Fibroblast of lung (primary cell): ENCODE measurements at regions not wholly inside any gene's neighbourhood (a gene's known extent, or its start where the extent isn't known, plus 50 kb on each side); places are given as distances from the start of the nearest gene placed in this dataset.

Experiments
- DNase-seq, 2 donors: peaks; one replicate each; pipeline versions ENCODE4 v3.0.0 to v3.0.0-alpha.2; 2010; ENCODE audit warnings: low read depth in 2 of 2
- H2AFZ ChIP-seq: 2 replicates; pipeline ENCODE4 v1.5.1; 2012; ENCODE audit warnings: low read length, control low read depth, inconsistent platforms
- H3K27ac ChIP-seq: 2 replicates; pipeline ENCODE4 v1.5.1; 2011; ENCODE audit warnings: low read length, control low read depth; ENCODE audit not compliant: insufficient read depth
- H3K27me3 ChIP-seq: 2 replicates; pipeline ENCODE4 v1.5.1; 2011; ENCODE audit warnings: mild to moderate bottlenecking, low read length; ENCODE audit not compliant: control insufficient read depth, insufficient read depth
- H3K36me3 ChIP-seq: 2 replicates; pipeline ENCODE4 v1.5.1; 2011; ENCODE audit warnings: low read length; ENCODE audit not compliant: control insufficient read depth, insufficient read depth
- H3K4me1 ChIP-seq: 2 replicates; pipeline ENCODE4 v1.5.1; 2011; ENCODE audit warnings: low read length; ENCODE audit not compliant: control insufficient read depth, insufficient read depth; ENCODE audit errors: extremely low read depth
- H3K4me2 ChIP-seq: 2 replicates; pipeline ENCODE4 v1.5.1; 2011; ENCODE audit warnings: low read length, control low read depth; ENCODE audit not compliant: insufficient read depth; ENCODE audit errors: extremely low read depth
- H3K4me3 ChIP-seq, 4 experiments: fragments of 200-600 bp in 1 of 4; sonication (generic) in 1 of 4; replicated peaks in 1 of 4; 2 replicates each; pipeline ENCODE4 v1.5.1; 2011 to 2016; ENCODE audit warnings: low read length in 4 of 4, low read depth in 3 of 4, mild to moderate bottlenecking in 3 of 4, control low read depth in 2 of 4, inconsistent platforms in 1 of 4, mixed read lengths in 1 of 4; ENCODE audit not compliant: insufficient read depth in 1 of 4; ENCODE audit errors: control extremely low read depth in 1 of 4
- H3K79me2 ChIP-seq: 2 replicates; pipeline ENCODE4 v1.5.1; 2012; ENCODE audit warnings: mild to moderate bottlenecking, low read length, inconsistent platforms; ENCODE audit not compliant: control insufficient read depth, insufficient read depth
- H3K9ac ChIP-seq: 2 replicates; pipeline ENCODE4 v1.5.1; 2011; ENCODE audit warnings: mild to moderate bottlenecking, low read length, control low read depth; ENCODE audit not compliant: insufficient read depth
- H3K9me3 ChIP-seq: 2 replicates; pipeline ENCODE4 v1.5.1; 2012; ENCODE audit warnings: low read depth, low read length; ENCODE audit not compliant: control insufficient read depth, insufficient read depth
- H4K20me1 ChIP-seq: 2 replicates; pipeline ENCODE4 v1.5.1; 2011; ENCODE audit warnings: low read length; ENCODE audit not compliant: control insufficient read depth, insufficient read depth; ENCODE audit errors: extremely low read depth
- EZH2 ChIP-seq: IDR thresholded peaks from 2 replicates; pipeline ENCODE4 v1.5.1; 2012; ENCODE audit warnings: low read length, control low read depth, mild to moderate bottlenecking; ENCODE audit errors: missing control alignments
- TF ChIP-seq, protein P1 (sequence below), 2 donors: IDR thresholded peaks in 1 of 2; conservative IDR thresholded peaks in 1 of 2; 1 replicate in 1 of 2; 2 replicates in 1 of 2; pipeline ENCODE4 v1.5.1; 2011 to 2012; ENCODE audit warnings: low read length in 2 of 2, control low read depth in 1 of 2, inconsistent platforms in 1 of 2, low read depth in 1 of 2, mild to moderate bottlenecking in 1 of 2

DNA sequence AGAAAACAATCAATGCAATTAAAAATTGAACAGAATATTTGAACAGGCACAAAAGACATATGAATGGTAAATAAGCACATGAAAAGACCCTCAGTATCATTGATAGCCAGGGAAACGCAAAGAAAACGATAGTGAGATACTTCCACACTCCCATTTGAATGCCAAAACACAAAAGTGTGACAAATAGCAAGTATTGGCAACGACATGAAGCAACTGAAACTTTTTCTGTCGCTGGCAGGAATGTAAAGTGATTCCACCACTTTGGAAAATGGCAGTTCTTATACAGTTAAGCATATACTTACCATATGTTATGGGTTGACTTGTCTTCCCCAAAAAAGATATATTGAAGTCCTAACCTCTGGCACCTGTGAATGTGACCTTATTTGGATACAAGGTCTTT lies 62.9 kb upstream of the NAV2 start:
- Histone ChIP-seq H3K27me3 (peaks cover 2% of the 10 kb centered on the region), H3K4me2 (no peak overlapping the region), H3K9me3 (no peaks in the 10 kb centered on the region), H3K36me3 (no peaks in the 10 kb centered on the region), H3K27ac (no peak overlapping the region), H3K9ac (no peak overlapping the region), H3K79me2 (no peaks in the 10 kb centered on the region), H3K4me1 (peaks cover 2% of the 10 kb centered on the region), H3K4me3 (no peak overlapping the region), H4K20me1 (no peaks in the 10 kb centered on the region), H2AFZ (no peak overlapping the region)
- DNase-seq, result no peak
- TF ChIP-seq, protein P1, sequence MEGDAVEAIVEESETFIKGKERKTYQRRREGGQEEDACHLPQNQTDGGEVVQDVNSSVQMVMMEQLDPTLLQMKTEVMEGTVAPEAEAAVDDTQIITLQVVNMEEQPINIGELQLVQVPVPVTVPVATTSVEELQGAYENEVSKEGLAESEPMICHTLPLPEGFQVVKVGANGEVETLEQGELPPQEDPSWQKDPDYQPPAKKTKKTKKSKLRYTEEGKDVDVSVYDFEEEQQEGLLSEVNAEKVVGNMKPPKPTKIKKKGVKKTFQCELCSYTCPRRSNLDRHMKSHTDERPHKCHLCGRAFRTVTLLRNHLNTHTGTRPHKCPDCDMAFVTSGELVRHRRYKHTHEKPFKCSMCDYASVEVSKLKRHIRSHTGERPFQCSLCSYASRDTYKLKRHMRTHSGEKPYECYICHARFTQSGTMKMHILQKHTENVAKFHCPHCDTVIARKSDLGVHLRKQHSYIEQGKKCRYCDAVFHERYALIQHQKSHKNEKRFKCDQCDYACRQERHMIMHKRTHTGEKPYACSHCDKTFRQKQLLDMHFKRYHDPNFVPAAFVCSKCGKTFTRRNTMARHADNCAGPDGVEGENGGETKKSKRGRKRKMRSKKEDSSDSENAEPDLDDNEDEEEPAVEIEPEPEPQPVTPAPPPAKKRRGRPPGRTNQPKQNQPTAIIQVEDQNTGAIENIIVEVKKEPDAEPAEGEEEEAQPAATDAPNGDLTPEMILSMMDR (conservative IDR thresholded peaks at IDR 0.05 in 1 of 2, IDR thresholded peaks at IDR 0.05 in 1 of 2; ENCODE audit: low read depth in 1 of 2, low read length in 2 of 2), result no peak
- no peak for TF ChIP-seq EZH2

DNA sequence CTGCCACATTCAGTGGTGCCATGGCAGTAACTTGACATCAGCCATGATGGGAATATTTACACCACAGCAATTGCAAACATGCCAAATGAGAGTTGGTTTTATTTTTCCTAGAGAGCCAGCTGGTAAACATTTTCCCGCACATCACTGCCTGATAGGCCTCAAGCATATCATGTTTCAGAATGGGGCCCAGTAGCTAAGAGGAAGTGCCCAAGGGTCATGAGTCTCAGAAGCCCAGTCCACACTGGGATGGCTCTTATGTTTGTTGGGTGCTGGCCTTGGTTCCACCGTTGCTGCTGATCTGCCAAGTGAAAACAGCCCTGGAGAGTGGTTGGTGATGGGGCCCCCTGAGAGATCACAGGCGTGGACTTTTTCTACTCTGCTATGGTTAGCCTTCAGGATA lies 64.3 kb upstream of the NAV2 start:
- H3K79me2 ChIP-seq, result no peaks in the 10 kb centered on the region

DNA sequence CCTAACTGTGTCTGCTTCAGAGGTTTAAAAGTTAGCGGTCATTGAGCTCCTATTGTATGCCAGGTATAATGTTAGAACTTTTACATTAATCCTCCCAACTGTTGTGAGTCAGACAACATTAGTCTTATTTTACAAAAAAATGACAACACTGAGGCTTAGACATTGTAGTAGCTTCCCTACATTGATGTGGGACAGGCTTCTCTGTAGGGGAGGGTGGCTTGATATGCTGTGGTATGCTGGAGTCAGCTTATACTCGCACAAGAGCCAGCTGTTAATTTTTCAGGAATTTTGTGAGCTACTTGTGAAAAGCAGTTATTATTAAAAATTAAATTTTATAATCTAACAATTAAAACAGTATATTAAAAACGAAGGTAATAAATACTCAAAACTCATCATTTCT lies 64.8 kb upstream of the NAV2 start:
- TF ChIP-seq, protein P1 (conservative IDR thresholded peaks at IDR 0.05 in 1 of 2, IDR thresholded peaks at IDR 0.05 in 1 of 2; ENCODE audit: low read depth in 1 of 2, low read length in 2 of 2), result no peak
- no peak for TF ChIP-seq EZH2
- H3K9ac ChIP-seq, result no peak overlapping the region
- H3K27me3 ChIP-seq, result peaks cover 2% of the 10 kb centered on the region
- no peak for DNase-seq
- H3K9me3 ChIP-seq, result no peaks in the 10 kb centered on the region
- no peaks in the 10 kb centered on the region for H3K36me3 ChIP-seq
- H3K4me1 ChIP-seq, result peaks cover 2% of the 10 kb centered on the region
- no peak overlapping the region for H3K4me2 ChIP-seq
- no peak overlapping the region for H2AFZ ChIP-seq
- no peaks in the 10 kb centered on the region for H4K20me1 ChIP-seq
- H3K27ac ChIP-seq, result no peak overlapping the region
- no peaks in the 10 kb centered on the region for H3K79me2 ChIP-seq
- no peak overlapping the region for H3K4me3 ChIP-seq

More for the DNA sequence above, 64.3 kb upstream of the NAV2 start:
- no peak overlapping the region for H3K4me2 ChIP-seq
- peak in 1 of 2 donors; percentile 54 for DNase-seq
- no peaks in the 10 kb centered on the region for H3K36me3 ChIP-seq
- peaks cover 2% of the 10 kb centered on the region for H3K27me3 ChIP-seq
- H3K4me1 ChIP-seq, result peaks cover 2% of the 10 kb centered on the region
- no peak overlapping the region for H3K27ac ChIP-seq
- no peak overlapping the region for H3K4me3 ChIP-seq
- H2AFZ ChIP-seq, result no peak overlapping the region
- no peaks in the 10 kb centered on the region for H4K20me1 ChIP-seq
- TF ChIP-seq, protein P1 (conservative IDR thresholded peaks at IDR 0.05 in 1 of 2, IDR thresholded peaks at IDR 0.05 in 1 of 2; ENCODE audit: low read depth in 1 of 2, low read length in 2 of 2), result no peak
- no peak for TF ChIP-seq EZH2
- H3K9ac ChIP-seq, result no peak overlapping the region
- no peaks in the 10 kb centered on the region for H3K9me3 ChIP-seq
